ENCODE measurements at regions not wholly inside any gene's neighbourhood (a gene's known extent, or its start where the extent isn't known, plus 50 kb on each side); places are given as distances from the start of the nearest gene placed in this dataset.

DNA sequence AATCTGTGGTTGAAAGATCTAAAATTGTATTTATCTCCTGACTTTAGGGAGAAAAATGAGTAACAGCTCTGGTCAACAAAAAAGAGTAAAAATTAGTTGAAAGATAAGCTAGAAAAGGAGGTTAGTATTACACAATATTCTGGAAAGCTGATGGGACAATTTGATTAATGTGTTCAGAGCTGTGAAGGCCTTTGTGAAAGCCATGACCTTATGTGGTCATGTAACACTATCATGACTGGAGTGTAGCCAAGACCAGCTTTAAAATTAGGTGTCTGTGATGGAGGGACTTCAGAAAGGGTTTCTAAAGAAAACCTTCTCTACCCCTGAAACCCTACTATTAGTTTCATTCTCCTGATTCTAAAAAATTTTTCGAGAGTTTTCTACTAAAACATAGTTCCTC lies 127.2 kb downstream of the NFKBIZ start:
- H3K9ac ChIP-seq (ENCODE audit: low read length): peak overlapping the region; percentile 15; the same call in 1 of the 2 replicates
- no peaks in the 10 kb centered on the region for H3K36me3 ChIP-seq (replicated peaks; ENCODE audit: low read depth, low read length)
- H2AFZ ChIP-seq (ENCODE audit: low read depth, low read length): 0 out of 2 replicates have a peak overlapping the region, but pooled peaks have one; percentile 13
- H3K4me1 ChIP-seq (ENCODE audit: low read length): peaks cover 48% of the 10 kb centered on the region
- H3K27ac ChIP-seq (ENCODE audit: low read length): peak overlapping the region; percentile 74
- no peaks in the 10 kb centered on the region for H3K79me2 ChIP-seq (ENCODE audit: low read length)
- TF ChIP-seq, protein P1, sequence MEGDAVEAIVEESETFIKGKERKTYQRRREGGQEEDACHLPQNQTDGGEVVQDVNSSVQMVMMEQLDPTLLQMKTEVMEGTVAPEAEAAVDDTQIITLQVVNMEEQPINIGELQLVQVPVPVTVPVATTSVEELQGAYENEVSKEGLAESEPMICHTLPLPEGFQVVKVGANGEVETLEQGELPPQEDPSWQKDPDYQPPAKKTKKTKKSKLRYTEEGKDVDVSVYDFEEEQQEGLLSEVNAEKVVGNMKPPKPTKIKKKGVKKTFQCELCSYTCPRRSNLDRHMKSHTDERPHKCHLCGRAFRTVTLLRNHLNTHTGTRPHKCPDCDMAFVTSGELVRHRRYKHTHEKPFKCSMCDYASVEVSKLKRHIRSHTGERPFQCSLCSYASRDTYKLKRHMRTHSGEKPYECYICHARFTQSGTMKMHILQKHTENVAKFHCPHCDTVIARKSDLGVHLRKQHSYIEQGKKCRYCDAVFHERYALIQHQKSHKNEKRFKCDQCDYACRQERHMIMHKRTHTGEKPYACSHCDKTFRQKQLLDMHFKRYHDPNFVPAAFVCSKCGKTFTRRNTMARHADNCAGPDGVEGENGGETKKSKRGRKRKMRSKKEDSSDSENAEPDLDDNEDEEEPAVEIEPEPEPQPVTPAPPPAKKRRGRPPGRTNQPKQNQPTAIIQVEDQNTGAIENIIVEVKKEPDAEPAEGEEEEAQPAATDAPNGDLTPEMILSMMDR (IDR thresholded peaks at IDR 0.05; ENCODE audit: low read depth, low read length): no peak
- TF ChIP-seq EZH2phosphoT487 (IDR thresholded peaks at IDR 0.05; ENCODE audit: low read depth): no peak
- H3K4me2 ChIP-seq (ENCODE audit: low read length): peak overlapping the region; percentile 10
- H4K20me1 ChIP-seq (ENCODE audit: insufficient read depth, low read length): no peaks in the 10 kb centered on the region
- H3K27me3 ChIP-seq (ENCODE audit: low read depth, low read length): peaks cover 9% of the 10 kb centered on the region; the same call in 1 of the 2 replicates
- H3K9me3 ChIP-seq (ENCODE audit: insufficient read depth, low read length): no peaks in the 10 kb centered on the region
- no peak overlapping the region for H3K4me3 ChIP-seq (ENCODE audit: low read length)

DNA sequence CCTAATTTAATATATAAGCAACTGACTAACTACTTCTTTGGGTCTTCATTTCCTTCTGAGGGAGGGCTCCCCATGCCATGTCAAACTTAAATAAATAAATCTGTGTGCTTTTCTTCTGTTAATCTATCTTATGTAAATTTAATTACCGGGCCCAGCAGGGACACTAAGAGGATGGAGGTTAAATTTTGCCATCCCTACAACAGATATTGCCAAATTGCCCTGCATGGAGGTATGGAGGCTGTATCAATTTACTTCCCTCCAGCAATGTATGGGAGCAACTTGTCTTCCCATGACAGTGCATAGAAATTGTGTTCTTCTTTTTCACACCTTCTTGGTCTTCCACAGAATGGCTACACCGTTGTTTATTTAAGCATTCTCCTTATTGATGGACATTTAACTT lies 129.0 kb downstream of the NFKBIZ start:
- no peak overlapping the region for H3K9ac ChIP-seq (ENCODE audit: low read length)
- H2AFZ ChIP-seq (ENCODE audit: low read depth, low read length): no peak overlapping the region
- no peaks in the 10 kb centered on the region for H3K36me3 ChIP-seq (replicated peaks; ENCODE audit: low read depth, low read length)
- TF ChIP-seq EZH2phosphoT487 (IDR thresholded peaks at IDR 0.05; ENCODE audit: low read depth): no peak
- TF ChIP-seq, protein P1 (IDR thresholded peaks at IDR 0.05; ENCODE audit: low read depth, low read length): no peak
- H3K9me3 ChIP-seq (ENCODE audit: insufficient read depth, low read length): no peaks in the 10 kb centered on the region
- no peak overlapping the region for H3K27ac ChIP-seq (ENCODE audit: low read length)
- peaks cover 39% of the 10 kb centered on the region for H3K4me1 ChIP-seq (ENCODE audit: low read length)
- no peaks in the 10 kb centered on the region for H4K20me1 ChIP-seq (ENCODE audit: insufficient read depth, low read length)
- H3K79me2 ChIP-seq (ENCODE audit: low read length): no peaks in the 10 kb centered on the region
- no peak overlapping the region for H3K4me2 ChIP-seq (ENCODE audit: low read length)
- H3K4me3 ChIP-seq (ENCODE audit: low read length): no peak overlapping the region
- peaks cover 14% of the 10 kb centered on the region for H3K27me3 ChIP-seq (ENCODE audit: low read depth, low read length)

DNA sequence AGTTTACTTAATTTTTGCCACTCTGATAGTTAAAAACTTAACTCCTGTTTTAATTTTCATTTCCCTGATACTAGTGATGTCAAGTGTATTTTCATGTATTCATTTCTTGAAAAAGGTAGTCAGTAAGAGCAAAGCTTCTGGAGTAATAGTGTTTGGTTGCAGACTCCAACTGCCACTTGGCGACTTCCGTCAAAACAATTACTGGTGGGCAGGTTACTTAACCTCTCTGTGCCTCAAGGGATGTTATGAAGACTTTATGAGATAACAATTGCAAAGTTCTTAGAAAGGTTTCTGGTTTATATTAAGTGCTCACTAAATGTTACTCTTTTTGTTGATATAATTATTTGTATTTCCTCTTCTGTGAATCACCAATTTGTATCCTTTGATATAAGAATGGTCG lies 129.7 kb downstream of the NFKBIZ start:
- H3K36me3 ChIP-seq (replicated peaks; ENCODE audit: low read depth, low read length): no peaks in the 10 kb centered on the region
- peaks cover 39% of the 10 kb centered on the region for H3K4me1 ChIP-seq (ENCODE audit: low read length)
- H3K27ac ChIP-seq (ENCODE audit: low read length): no peak overlapping the region
- no peak overlapping the region for H2AFZ ChIP-seq (ENCODE audit: low read depth, low read length)
- H3K4me3 ChIP-seq (ENCODE audit: low read length): no peak overlapping the region
- no peak overlapping the region for H3K4me2 ChIP-seq (ENCODE audit: low read length)
- no peaks in the 10 kb centered on the region for H3K9me3 ChIP-seq (ENCODE audit: insufficient read depth, low read length)
- H3K9ac ChIP-seq (ENCODE audit: low read length): no peak overlapping the region
- no peak for TF ChIP-seq EZH2phosphoT487 (IDR thresholded peaks at IDR 0.05; ENCODE audit: low read depth)
- TF ChIP-seq, protein P1 (IDR thresholded peaks at IDR 0.05; ENCODE audit: low read depth, low read length): no peak
- no peaks in the 10 kb centered on the region for H3K79me2 ChIP-seq (ENCODE audit: low read length)
- H3K27me3 ChIP-seq (ENCODE audit: low read depth, low read length): peaks cover 14% of the 10 kb centered on the region
- no peaks in the 10 kb centered on the region for H4K20me1 ChIP-seq (ENCODE audit: insufficient read depth, low read length)

DNA sequence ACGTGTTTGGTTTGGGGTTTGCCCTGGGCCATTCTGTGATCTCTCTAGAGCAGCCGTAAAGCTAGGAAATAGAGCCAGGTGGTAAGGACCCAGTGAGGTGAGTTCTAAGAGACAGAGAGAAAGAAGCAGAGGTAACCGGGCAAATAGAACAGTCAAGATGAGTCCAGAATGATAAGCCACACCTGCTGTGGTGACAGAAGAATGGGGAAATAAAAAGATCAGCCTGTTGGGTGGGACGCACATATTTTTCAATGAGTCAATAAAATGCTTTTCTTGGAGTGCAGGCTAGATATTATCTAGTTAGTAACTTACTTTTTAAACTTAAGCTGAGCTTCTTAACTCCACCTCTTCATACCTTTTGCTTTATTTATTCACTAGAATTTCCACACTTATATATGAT lies 135.0 kb downstream of the NFKBIZ start:
- H3K27ac ChIP-seq (ENCODE audit: low read length): no peak overlapping the region
- no peak overlapping the region for H3K4me3 ChIP-seq (ENCODE audit: low read length)
- no peaks in the 10 kb centered on the region for H3K9me3 ChIP-seq (ENCODE audit: insufficient read depth, low read length)
- peaks cover 9% of the 10 kb centered on the region for H3K27me3 ChIP-seq (ENCODE audit: low read depth, low read length)
- TF ChIP-seq, protein P1 (IDR thresholded peaks at IDR 0.05; ENCODE audit: low read depth, low read length): no peak
- no peak for TF ChIP-seq EZH2phosphoT487 (IDR thresholded peaks at IDR 0.05; ENCODE audit: low read depth)
- H3K79me2 ChIP-seq (ENCODE audit: low read length): no peaks in the 10 kb centered on the region
- H3K36me3 ChIP-seq (replicated peaks; ENCODE audit: low read depth, low read length): peaks cover 3% of the 10 kb centered on the region
- no peaks in the 10 kb centered on the region for H4K20me1 ChIP-seq (ENCODE audit: insufficient read depth, low read length)
- no peak overlapping the region for H3K4me2 ChIP-seq (ENCODE audit: low read length)
- no peak overlapping the region for H3K9ac ChIP-seq (ENCODE audit: low read length)
- no peak overlapping the region for H2AFZ ChIP-seq (ENCODE audit: low read depth, low read length)
- H3K4me1 ChIP-seq (ENCODE audit: low read length): peaks cover 27% of the 10 kb centered on the region
